Smooth muscle cell (in vitro differentiated cells): ENCODE measurements at regions not wholly inside any gene's neighbourhood (a gene's known extent, or its start where the extent isn't known, plus 50 kb on each side); places are given as distances from the start of the nearest gene placed in this dataset.

Source experiments
- DNase-seq: peaks from one replicate; lab custom pipeline; 2025; ENCODE audit not compliant: unreplicated experiment; lab: John Stamatoyannopoulos, UW
- H2AFZ ChIP-seq: fragments of 200-600 bp; sonication (generic); 2 replicates; pipeline ENCODE4 v1.6.0; 2016; ENCODE audit warnings: antibody characterized with exemption, low read depth, mild to moderate bottlenecking
- H3F3A ChIP-seq: fragments of 200-600 bp; sonication (generic); 2 replicates; pipeline ENCODE4 v1.6.0; 2017; ENCODE audit warnings: antibody characterized with exemption, low read depth
- H3K27ac ChIP-seq: fragments of 200-600 bp; sonication (generic); 2 replicates; pipeline ENCODE4 v1.5.1; 2016; ENCODE audit warnings: low read depth, mild to moderate bottlenecking
- H3K27me3 ChIP-seq: fragments of 200-600 bp; sonication (generic); 2 replicates; pipeline ENCODE4 v1.6.1; 2016; ENCODE audit warnings: low read depth, mild to moderate bottlenecking
- H3K36me3 ChIP-seq: fragments of 200-600 bp; sonication (generic); 2 replicates; pipeline ENCODE4 v1.5.1; 2016; ENCODE audit warnings: low read depth
- H3K4me1 ChIP-seq: fragments of 200-600 bp; sonication (generic); 2 replicates; pipeline ENCODE4 v1.5.1; 2016; ENCODE audit warnings: low read depth
- H3K4me2 ChIP-seq: fragments of 200-600 bp; sonication (generic); 2 replicates; pipeline ENCODE4 v1.6.0; 2016; ENCODE audit warnings: mild to moderate bottlenecking
- H3K4me3 ChIP-seq: fragments of 200-600 bp; sonication (generic); 2 replicates; pipeline ENCODE4 v1.5.1; 2016; ENCODE audit warnings: mild to moderate bottlenecking
- H3K79me2 ChIP-seq: fragments of 200-600 bp; sonication (generic); 2 replicates; pipeline ENCODE4 v1.6.0; 2016; ENCODE audit warnings: low read depth, mild to moderate bottlenecking
- H3K9ac ChIP-seq: fragments of 200-600 bp; sonication (generic); 2 replicates; pipeline ENCODE4 v1.6.0; 2016; ENCODE audit warnings: low read depth
- H3K9me3 ChIP-seq: fragments of 200-600 bp; sonication (generic); replicated peaks from 2 replicates; pipeline ENCODE4 v1.5.1; 2016; ENCODE audit warnings: low read depth
- H4K20me1 ChIP-seq: fragments of 200-600 bp; sonication (generic); 2 replicates; pipeline ENCODE4 v1.6.0; 2016; ENCODE audit warnings: low read depth
- WGBS: methylation state at CpG from one replicate; pipeline ENCODE4 v1.1.7; 2016; ENCODE audit warnings: low lambda C conversion rate; 5-methylcytosine and 5-hydroxymethylcytosine counted together
- TF ChIP-seq, protein P1 (sequence below): fragments of 200-600 bp; sonication (generic); IDR thresholded peaks from 2 replicates; pipeline ENCODE4 v1.5.1; 2017; ENCODE audit warnings: borderline replicate concordance, mild to moderate bottlenecking, antibody characterized with exemption; ENCODE audit not compliant: insufficient read depth, poor library complexity, severe bottlenecking

DNA sequence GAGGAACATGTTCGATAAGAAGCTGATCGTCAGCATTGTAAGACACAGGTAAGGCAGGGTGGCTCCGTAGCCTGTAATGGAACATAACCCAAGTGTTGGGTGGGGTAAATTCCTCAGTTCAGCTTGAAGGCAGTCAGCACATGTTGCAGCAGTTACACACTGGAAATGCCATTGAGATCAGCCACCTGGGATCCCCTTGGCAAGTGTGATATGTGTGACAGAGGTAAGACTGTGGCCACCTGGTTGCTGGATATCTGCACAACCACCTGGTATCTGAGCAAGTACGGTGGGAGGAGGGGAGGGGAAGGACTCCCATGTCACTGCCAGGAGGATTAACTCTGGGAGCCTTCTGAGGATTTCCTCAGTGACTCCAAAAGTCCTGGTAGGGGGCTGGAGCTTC, 158.0 kb upstream of the CAND1 start:
- Histone ChIP-seq H3K9ac (no peak overlapping the region), H3K79me2 (no peaks in the 10 kb centered on the region), H3K27me3 (no peaks in the 10 kb centered on the region), H3K4me2 (no peak overlapping the region), H4K20me1 (no peaks in the 10 kb centered on the region), H3K9me3 (no peaks in the 10 kb centered on the region), H3K36me3 (peaks cover 4% of the 10 kb centered on the region), H2AFZ (no peak overlapping the region), H3F3A (no peaks in the 10 kb centered on the region), H3K4me3 (no peak overlapping the region), H3K4me1 (peaks cover 5% of the 10 kb centered on the region), H3K27ac (no peak overlapping the region)
- no peak for DNase-seq
- whole genome bisulfite sequencing: 87% methylated on average over 4 of the region's 4 CpGs
- TF ChIP-seq, protein P1, sequence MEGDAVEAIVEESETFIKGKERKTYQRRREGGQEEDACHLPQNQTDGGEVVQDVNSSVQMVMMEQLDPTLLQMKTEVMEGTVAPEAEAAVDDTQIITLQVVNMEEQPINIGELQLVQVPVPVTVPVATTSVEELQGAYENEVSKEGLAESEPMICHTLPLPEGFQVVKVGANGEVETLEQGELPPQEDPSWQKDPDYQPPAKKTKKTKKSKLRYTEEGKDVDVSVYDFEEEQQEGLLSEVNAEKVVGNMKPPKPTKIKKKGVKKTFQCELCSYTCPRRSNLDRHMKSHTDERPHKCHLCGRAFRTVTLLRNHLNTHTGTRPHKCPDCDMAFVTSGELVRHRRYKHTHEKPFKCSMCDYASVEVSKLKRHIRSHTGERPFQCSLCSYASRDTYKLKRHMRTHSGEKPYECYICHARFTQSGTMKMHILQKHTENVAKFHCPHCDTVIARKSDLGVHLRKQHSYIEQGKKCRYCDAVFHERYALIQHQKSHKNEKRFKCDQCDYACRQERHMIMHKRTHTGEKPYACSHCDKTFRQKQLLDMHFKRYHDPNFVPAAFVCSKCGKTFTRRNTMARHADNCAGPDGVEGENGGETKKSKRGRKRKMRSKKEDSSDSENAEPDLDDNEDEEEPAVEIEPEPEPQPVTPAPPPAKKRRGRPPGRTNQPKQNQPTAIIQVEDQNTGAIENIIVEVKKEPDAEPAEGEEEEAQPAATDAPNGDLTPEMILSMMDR: no peak

DNA sequence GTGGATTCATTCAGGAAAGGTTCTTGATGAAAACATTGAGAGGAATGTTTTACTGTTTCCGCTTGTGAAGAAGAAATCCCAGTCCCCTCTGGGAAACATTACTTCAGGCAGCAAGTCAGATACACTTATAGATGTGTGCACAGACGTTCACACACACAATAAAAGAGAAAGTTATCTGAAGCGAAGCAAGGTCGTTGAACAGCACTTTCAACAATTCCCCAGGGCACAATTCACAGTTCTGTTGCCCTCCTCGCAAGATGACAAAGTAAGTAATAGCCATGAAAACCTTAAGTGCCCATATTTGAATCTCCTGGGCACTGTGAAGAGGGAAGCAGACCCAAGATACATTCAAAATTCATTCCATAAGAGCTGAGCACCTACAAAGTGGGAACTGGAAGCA, 156.6 kb upstream of the CAND1 start:
- H3K27ac ChIP-seq: no peak overlapping the region
- 84% methylated on average over 5 of the region's 5 CpGs for WGBS
- no peaks in the 10 kb centered on the region for H3K27me3 ChIP-seq
- H3K4me2 ChIP-seq: no peak overlapping the region
- TF ChIP-seq, protein P1: no peak
- DNase-seq: no peak
- H3K9ac ChIP-seq: no peak overlapping the region
- H3K4me3 ChIP-seq: no peak overlapping the region
- no peaks in the 10 kb centered on the region for H3K36me3 ChIP-seq
- no peak overlapping the region for H2AFZ ChIP-seq
- no peaks in the 10 kb centered on the region for H3K79me2 ChIP-seq
- H3F3A ChIP-seq: no peaks in the 10 kb centered on the region
- H3K4me1 ChIP-seq: peaks cover 5% of the 10 kb centered on the region
- no peaks in the 10 kb centered on the region for H4K20me1 ChIP-seq
- no peaks in the 10 kb centered on the region for H3K9me3 ChIP-seq

DNA sequence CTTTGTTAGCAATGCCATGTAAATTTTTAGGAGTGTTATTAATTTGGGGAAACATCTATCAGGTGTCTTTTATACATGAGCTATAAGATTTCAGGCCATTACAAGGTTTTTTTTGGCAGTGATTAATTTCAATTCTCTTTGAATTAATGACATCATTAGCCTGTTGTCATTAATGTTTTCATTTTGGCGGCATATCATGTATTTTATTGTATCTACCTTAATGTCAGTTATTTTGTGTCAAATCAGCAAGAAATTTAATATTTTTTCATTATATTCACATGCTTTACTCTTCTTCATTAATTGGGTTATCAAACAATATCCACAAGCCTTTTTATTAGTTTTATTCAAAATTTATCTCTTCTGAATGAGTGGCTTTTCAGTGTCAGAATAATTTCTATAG, 153.0 kb upstream of the CAND1 start:
- TF ChIP-seq, protein P1: no peak
- 96% methylated on average over 1 of the region's 1 CpG for WGBS

GRCh38 chr12:67122584-67122983, 146.6 kb upstream of the CAND1 start:
- no peak overlapping the region for H3K4me3 ChIP-seq
- no peaks in the 10 kb centered on the region for H3K9me3 ChIP-seq
- H3K4me2 ChIP-seq: no peak overlapping the region
- TF ChIP-seq, protein P1: no peak
- H3K79me2 ChIP-seq: no peaks in the 10 kb centered on the region
- no peaks in the 10 kb centered on the region for H3K27me3 ChIP-seq
- H3K4me1 ChIP-seq: no peaks in the 10 kb centered on the region
- H3K36me3 ChIP-seq: no peaks in the 10 kb centered on the region
- no peak overlapping the region for H3K27ac ChIP-seq
- no peaks in the 10 kb centered on the region for H4K20me1 ChIP-seq
- H2AFZ ChIP-seq: no peak overlapping the region
- no peaks in the 10 kb centered on the region for H3F3A ChIP-seq
- no peak overlapping the region for H3K9ac ChIP-seq
- DNase-seq: no peak

More for the DNA sequence above, 153.0 kb upstream of the CAND1 start:
- no peak overlapping the region for H3K4me3 ChIP-seq
- no peaks in the 10 kb centered on the region for H3K27me3 ChIP-seq
- no peaks in the 10 kb centered on the region for H4K20me1 ChIP-seq
- H3F3A ChIP-seq: no peaks in the 10 kb centered on the region
- H3K36me3 ChIP-seq: no peaks in the 10 kb centered on the region
- no peaks in the 10 kb centered on the region for H3K79me2 ChIP-seq
- no peak overlapping the region for H3K27ac ChIP-seq
- no peaks in the 10 kb centered on the region for H3K9me3 ChIP-seq
- no peak for DNase-seq
- peaks cover 5% of the 10 kb centered on the region for H3K4me1 ChIP-seq
- no peak overlapping the region for H3K4me2 ChIP-seq
- H3K9ac ChIP-seq: no peak overlapping the region
- H2AFZ ChIP-seq: no peak overlapping the region
